ENCODE measurements at regions not wholly inside any gene's neighbourhood (a gene's known extent, or its start where the extent isn't known, plus 50 kb on each side); places are given as distances from the start of the nearest gene placed in this dataset.

GRCh38 chr2:182611009-182611408 lies 105.0 kb upstream of the DNAJC10 start:
- no TSS peak for BruUV-seq (replicated peaks)
- intact Hi-C loops (cut with micrococcal nuclease; ENCODE audit: unreplicated experiment) = no loop called here
- RAD21 ChIA-PET (ENCODE audit: unreplicated experiment) = interaction anchor here (1.1 kb wide), 1 partner anchor 60 kb away, joined by 3 read pairs; no protein-coding TSS in a partner anchor

More at GRCh38 chr2:182611009-182611408, 105.0 kb upstream of the DNAJC10 start:
- POLR2A ChIA-PET = interaction anchor here (0.6 kb wide), 1 partner anchor 355 kb away, joined by 3 read pairs; no protein-coding TSS in a partner anchor
- no peak overlapping the region for H3K27ac ChIP-seq (ENCODE audit: control insufficient read depth, insufficient read depth)
- no peak overlapping the region for H2AFZ ChIP-seq (ENCODE audit: control insufficient read depth, low read depth, low read length)
- WGBS (ENCODE audit: insufficient coverage, insufficient replicate concordance, low lambda C conversion rate, missing lambda C conversion rate) = 59% methylated on average over 3 of the region's 3 CpGs
- H3K9ac ChIP-seq (ENCODE audit: control insufficient read depth, insufficient read depth, low read length) = no peak overlapping the region
- no peak for ATAC-seq
- H3K4me3 ChIP-seq = no peak overlapping the region
- no peak for FAIRE-seq
- H3K9me3 ChIP-seq (replicated peaks; ENCODE audit: control insufficient read depth, insufficient read depth, low read length) = no peaks in the 10 kb centered on the region; the same call in 2 of the 3 replicates
- no peaks in the 10 kb centered on the region for H4K20me1 ChIP-seq (ENCODE audit: control insufficient read depth, insufficient read depth)
- TF ChIP-seq BCL3 (IDR thresholded peaks at IDR 0.05; ENCODE audit: borderline replicate concordance, insufficient read depth, low read depth, low read length, poor library complexity, severe bottlenecking) (no peak), ZZZ3 (IDR thresholded peaks at IDR 0.05; ENCODE audit: control insufficient read depth, insufficient read length, low read depth) (no peak), KDM1A (IDR thresholded peaks at IDR 0.05; ENCODE audit: borderline replicate concordance) (no peak), ZNF274 (IDR thresholded peaks at IDR 0.05; ENCODE audit: insufficient read depth, insufficient read length) (no peak), EED (IDR thresholded peaks at IDR 0.05; ENCODE audit: low read depth) (no peak), RCOR1 (conservative IDR thresholded peaks at IDR 0.05; ENCODE audit: low read depth, low read length) (no peak), ZNF24 (IDR thresholded peaks at IDR 0.05) (no peak), TCF7 (IDR thresholded peaks at IDR 0.05; ENCODE audit: borderline replicate concordance) (no peak), ZNF687 (IDR thresholded peaks at IDR 0.05) (no peak), SMAD5 (IDR thresholded peaks at IDR 0.05; ENCODE audit: low read depth) (no peak), MTA2 (IDR thresholded peaks at IDR 0.05; ENCODE audit: low read depth) (no peak), CUX1 (IDR thresholded peaks at IDR 0.05; ENCODE audit: insufficient replicate concordance, low read depth, low read length) (no peak), ASH2L (IDR thresholded peaks at IDR 0.05; ENCODE audit: borderline replicate concordance, low read depth) (no peak), ZSCAN29 (IDR thresholded peaks at IDR 0.05) (no peak), HDGF (IDR thresholded peaks at IDR 0.05) (no peak)
- no peak overlapping the region for H3K4me2 ChIP-seq (ENCODE audit: control insufficient read depth, insufficient read depth)
- no peaks in the 10 kb centered on the region for H3K4me1 ChIP-seq (ENCODE audit: control insufficient read depth, insufficient read depth, low read length)
- H3K36me3 ChIP-seq (ENCODE audit: control insufficient read depth in 2 of 2, insufficient read depth in 2 of 2, low read length in 1 of 2) = no peaks in the 10 kb centered on the region
- CTCF ChIA-PET = interaction anchor here (0.7 to 1.0 kb wide), 3 partner anchors 33 to 40 kb away, joined by 3 to 6 read pairs (median 4); no protein-coding TSS in a partner anchor
- no peaks in the 10 kb centered on the region for H3K27me3 ChIP-seq (replicated peaks in 1 of 2; ENCODE audit: control insufficient read depth in 2 of 2, insufficient read depth in 2 of 2, low read length in 1 of 2)
- in situ Hi-C loops (cut with MboI) = no loop called here
- no peaks in the 10 kb centered on the region for H3K79me2 ChIP-seq (ENCODE audit: control insufficient read depth, insufficient read depth, low read length)
- SMC1A ChIA-PET (ENCODE audit: uncharacterized antibody, unreplicated experiment) = interaction anchor here (1.1 to 2.9 kb wide), 5 partner anchors 9 to 52 kb away, joined by 3 to 10 read pairs (median 4); no protein-coding TSS in a partner anchor
- no peak for DNase-seq (ENCODE audit: low read depth, low spot score)

Measured in GM12878 (cell line).